ENCODE measurements at regions not wholly inside any gene's neighbourhood (a gene's known extent, or its start where the extent isn't known, plus 50 kb on each side); places are given as distances from the start of the nearest gene placed in this dataset.

GRCh38 chr1:157287462-157287861, 149.3 kb upstream of the ETV3 start:
- Mint-ChIP-seq H3K4me1 (no peaks in the 10 kb centered on the region), H3K9me3 (no peaks in the 10 kb centered on the region), H3K36me3 (no peaks in the 10 kb centered on the region), H3K4me3 (no peak overlapping the region), H3K27me3 (ENCODE audit: low read depth in 2 of 2) (peaks cover 27 to 54% of the 10 kb centered on the region in 2 donors), H3K27ac (no peak overlapping the region)
- ATAC-seq (no peak), DNase-seq (no peak)
- H3K4me1 ChIP-seq (ENCODE audit: control insufficient read depth, insufficient read depth, low read length), result no peaks in the 10 kb centered on the region
- TF ChIP-seq CTCF (IDR thresholded peaks at IDR 0.05), result no peak
- intact Hi-C loops (cut with micrococcal nuclease), result no loop called here
- no peaks in the 10 kb centered on the region for H3K9me3 ChIP-seq (ENCODE audit: control insufficient read depth, insufficient read depth, low read length)
- H3K36me3 ChIP-seq (ENCODE audit: control insufficient read depth, insufficient read depth, low read length), result no peaks in the 10 kb centered on the region
- peaks cover 4% of the 10 kb centered on the region for H3K27me3 ChIP-seq (ENCODE audit: control insufficient read depth, insufficient read depth, low read length)
- H3K27ac ChIP-seq (ENCODE audit: low read length), result no peak overlapping the region
- no peak overlapping the region for H3K4me3 ChIP-seq (ENCODE audit: low read length)
- WGBS (ENCODE audit: insufficient coverage), result 91% methylated on average over 4 of the region's 5 CpGs

- Histone ChIP-seq H3K9me3 (ENCODE audit: control insufficient read depth, insufficient read depth, low read length) (no peaks in the 10 kb centered on the region), H3K27me3 (ENCODE audit: control insufficient read depth, insufficient read depth, low read length) (peaks cover 4% of the 10 kb centered on the region), H3K4me3 (ENCODE audit: low read length) (no peak overlapping the region), H3K4me1 (ENCODE audit: control insufficient read depth, insufficient read depth, low read length) (no peaks in the 10 kb centered on the region), H3K36me3 (ENCODE audit: control insufficient read depth, insufficient read depth, low read length) (no peaks in the 10 kb centered on the region), H3K27ac (ENCODE audit: low read length) (no peak overlapping the region)
- ATAC-seq (no peak), DNase-seq (no peak)
- Mint-ChIP-seq H3K4me1 (no peaks in the 10 kb centered on the region), H3K9me3 (no peaks in the 10 kb centered on the region), H3K36me3 (no peaks in the 10 kb centered on the region), H3K27ac (no peak overlapping the region), H3K27me3 (ENCODE audit: low read depth in 2 of 2) (peaks cover 29 to 61% of the 10 kb centered on the region in 2 donors), H3K4me3 (no peak overlapping the region)
- 85% methylated on average over 10 of the region's 10 CpGs for whole genome bisulfite sequencing (ENCODE audit: insufficient coverage)
- TF ChIP-seq CTCF (IDR thresholded peaks at IDR 0.05), result no peak
- intact Hi-C loops (cut with micrococcal nuclease), result no loop called here
These were observed 148.6 kb upstream of the ETV3 start for GRCh38 chr1:157286646-157287420.

GRCh38 chr1:157286096-157286495, 147.9 kb upstream of the ETV3 start:
- H3K4me1 ChIP-seq (ENCODE audit: control insufficient read depth, insufficient read depth, low read length), result no peaks in the 10 kb centered on the region
- Mint-ChIP-seq H3K4me3 (no peak overlapping the region), H3K36me3 (no peaks in the 10 kb centered on the region), H3K27ac (no peak overlapping the region), H3K4me1 (no peaks in the 10 kb centered on the region), H3K9me3 (no peaks in the 10 kb centered on the region), H3K27me3 (ENCODE audit: low read depth in 2 of 2) (peaks cover 37 to 68% of the 10 kb centered on the region in 2 donors)
- no peaks in the 10 kb centered on the region for H3K9me3 ChIP-seq (ENCODE audit: control insufficient read depth, insufficient read depth, low read length)
- ATAC-seq, result no peak
- DNase-seq, result no peak
- peaks cover 4% of the 10 kb centered on the region for H3K27me3 ChIP-seq (ENCODE audit: control insufficient read depth, insufficient read depth, low read length)
- no peak overlapping the region for H3K4me3 ChIP-seq (ENCODE audit: low read length)
- H3K27ac ChIP-seq (ENCODE audit: low read length), result no peak overlapping the region
- no peaks in the 10 kb centered on the region for H3K36me3 ChIP-seq (ENCODE audit: control insufficient read depth, insufficient read depth, low read length)
- 91% methylated on average over 2 of the region's 2 CpGs for WGBS (ENCODE audit: insufficient coverage)
- no peak for TF ChIP-seq CTCF (IDR thresholded peaks at IDR 0.05)
- intact Hi-C loops (cut with micrococcal nuclease), result no loop called here

GRCh38 chr1:157284451-157284850, 146.3 kb upstream of the ETV3 start:
- no peaks in the 10 kb centered on the region for H3K36me3 Mint-ChIP-seq
- no peak for TF ChIP-seq CTCF (IDR thresholded peaks at IDR 0.05)
- 100% methylated on average over 1 of the region's 1 CpG for WGBS (ENCODE audit: insufficient coverage)
- H3K4me1 Mint-ChIP-seq, result no peaks in the 10 kb centered on the region
- H3K4me3 Mint-ChIP-seq, result no peak overlapping the region
- DNase-seq (no peak), ATAC-seq (no peak)
- intact Hi-C loops (cut with micrococcal nuclease), result no loop called here
- H3K9me3 Mint-ChIP-seq, result no peaks in the 10 kb centered on the region
- Histone ChIP-seq H3K27me3 (ENCODE audit: control insufficient read depth, insufficient read depth, low read length) (peaks cover 4% of the 10 kb centered on the region), H3K4me1 (ENCODE audit: control insufficient read depth, insufficient read depth, low read length) (no peaks in the 10 kb centered on the region), H3K9me3 (ENCODE audit: control insufficient read depth, insufficient read depth, low read length) (no peaks in the 10 kb centered on the region), H3K4me3 (ENCODE audit: low read length) (no peak overlapping the region), H3K36me3 (ENCODE audit: control insufficient read depth, insufficient read depth, low read length) (no peaks in the 10 kb centered on the region), H3K27ac (ENCODE audit: low read length) (no peak overlapping the region)
- H3K27me3 Mint-ChIP-seq (ENCODE audit: low read depth in 2 of 2), result peaks cover 38 to 62% of the 10 kb centered on the region in 2 donors
- H3K27ac Mint-ChIP-seq, result no peak overlapping the region
